ENCODE measurements at regions not wholly inside any gene's neighbourhood (a gene's known extent, or its start where the extent isn't known, plus 50 kb on each side); places are given as distances from the start of the nearest gene placed in this dataset.

DNA sequence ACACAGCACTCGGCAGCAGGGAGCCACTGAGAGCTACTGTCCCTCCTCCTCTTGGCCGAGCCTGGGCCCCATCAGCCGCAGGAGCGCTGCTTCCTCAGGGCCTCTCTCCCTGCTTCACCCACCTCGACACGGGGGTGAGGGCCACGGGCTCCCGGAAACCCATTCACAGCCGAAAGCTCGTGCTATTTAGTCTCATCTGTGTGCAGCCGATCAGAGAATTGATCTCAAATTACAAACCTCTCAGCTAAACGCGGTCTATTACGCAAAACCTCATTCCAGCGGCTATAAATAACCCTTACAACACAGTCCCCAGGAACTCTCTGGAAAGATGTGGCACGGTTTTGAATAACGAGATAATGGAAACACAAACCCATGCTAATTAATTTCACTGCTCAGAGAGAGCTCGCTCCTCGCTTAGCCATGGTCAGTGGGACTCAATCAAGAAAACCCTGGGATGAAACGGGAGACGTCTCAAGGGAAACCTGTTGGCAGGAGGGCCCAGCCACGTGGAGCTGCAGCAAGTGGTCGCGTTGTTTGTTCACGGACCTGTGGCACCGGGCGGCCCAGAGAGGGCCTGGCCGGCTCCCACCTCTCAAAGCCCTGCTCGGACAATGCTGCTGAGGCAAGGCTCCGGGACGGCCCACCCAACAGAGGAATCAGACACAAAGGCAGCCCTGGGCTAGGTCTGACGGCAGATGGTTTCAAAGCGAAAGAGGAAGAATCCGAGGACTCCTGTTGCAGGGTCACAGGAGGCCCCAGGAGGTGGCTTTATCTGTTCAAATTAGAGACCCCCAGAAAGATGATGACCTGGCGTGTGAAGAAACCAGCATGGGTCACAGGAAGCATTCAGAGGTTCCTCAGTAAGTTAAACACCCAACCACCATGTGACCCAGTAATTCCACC is 210.5 kb downstream of the CTTN start:
- no peak for DNase-seq (ENCODE audit: low read depth)

DNA sequence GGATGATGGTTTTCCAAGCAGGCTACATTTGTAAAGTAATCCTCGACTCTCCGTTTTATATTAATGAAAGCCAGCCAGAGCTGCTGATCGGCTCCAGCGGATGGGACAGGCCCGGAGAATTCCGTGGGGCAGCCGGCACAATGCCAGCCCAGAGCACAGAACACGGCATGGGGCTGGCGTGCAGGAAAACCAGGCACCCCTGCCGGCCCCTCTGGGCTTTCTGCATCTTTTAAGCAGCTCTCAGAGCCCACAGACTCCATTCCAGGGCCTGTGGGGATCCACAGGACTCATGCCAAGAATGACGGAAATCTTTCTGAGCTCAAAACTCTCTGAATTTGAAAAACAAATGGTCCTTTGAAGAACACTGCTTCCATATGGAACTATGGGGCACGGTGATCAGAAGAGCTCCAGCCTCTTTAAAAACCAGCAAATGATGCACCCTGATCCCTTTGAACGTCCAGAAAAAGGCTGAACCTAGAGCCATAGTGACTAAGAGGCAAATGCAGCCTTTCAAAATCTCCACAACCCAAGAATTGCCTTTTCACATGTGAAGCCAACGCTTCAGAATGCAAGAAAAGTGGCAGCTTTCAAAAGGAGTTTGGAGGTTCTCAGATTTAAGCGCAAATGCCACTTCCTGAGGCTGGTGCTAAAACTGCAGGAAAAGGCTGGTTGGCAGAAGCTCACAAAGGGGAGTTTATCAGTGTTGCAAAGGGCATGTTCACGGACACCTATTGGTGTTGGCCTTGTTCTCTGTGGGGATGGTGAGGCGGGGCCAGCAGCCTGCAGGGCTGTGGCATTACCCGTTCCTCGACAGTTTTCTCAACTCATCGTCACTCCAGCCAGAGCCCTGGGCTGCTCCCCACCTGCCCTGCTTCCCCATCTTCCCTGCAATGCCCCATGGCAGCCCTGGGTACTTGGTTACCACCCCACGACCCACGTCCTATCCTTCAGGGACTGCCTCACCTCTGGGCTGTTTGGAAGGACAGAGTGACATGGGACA is 212.5 kb downstream of the CTTN start:
- DNase-seq (ENCODE audit: low read depth), result no peak

DNA sequence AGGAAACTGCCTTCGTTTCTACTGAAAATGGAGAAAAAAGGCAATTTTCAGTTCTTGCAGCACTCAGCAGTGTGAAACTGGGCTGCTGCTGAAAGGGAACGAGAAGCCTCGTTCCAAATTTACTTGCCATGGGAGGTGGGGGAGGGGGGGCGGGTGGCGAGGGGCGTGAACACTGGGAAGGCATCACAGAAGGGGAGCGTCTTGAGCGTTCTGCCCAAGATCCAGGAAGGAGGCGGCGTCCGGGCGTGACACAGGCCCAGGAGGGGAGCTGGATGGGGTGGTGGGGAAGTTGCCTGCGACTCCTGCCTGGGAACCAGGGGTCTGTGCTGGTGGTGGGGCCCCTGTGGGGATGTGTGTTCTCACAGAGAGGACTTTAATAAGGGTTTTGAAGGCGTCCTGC is 213.5 kb downstream of the CTTN start:
- DNase-seq (ENCODE audit: low read depth), result no peak

DNA sequence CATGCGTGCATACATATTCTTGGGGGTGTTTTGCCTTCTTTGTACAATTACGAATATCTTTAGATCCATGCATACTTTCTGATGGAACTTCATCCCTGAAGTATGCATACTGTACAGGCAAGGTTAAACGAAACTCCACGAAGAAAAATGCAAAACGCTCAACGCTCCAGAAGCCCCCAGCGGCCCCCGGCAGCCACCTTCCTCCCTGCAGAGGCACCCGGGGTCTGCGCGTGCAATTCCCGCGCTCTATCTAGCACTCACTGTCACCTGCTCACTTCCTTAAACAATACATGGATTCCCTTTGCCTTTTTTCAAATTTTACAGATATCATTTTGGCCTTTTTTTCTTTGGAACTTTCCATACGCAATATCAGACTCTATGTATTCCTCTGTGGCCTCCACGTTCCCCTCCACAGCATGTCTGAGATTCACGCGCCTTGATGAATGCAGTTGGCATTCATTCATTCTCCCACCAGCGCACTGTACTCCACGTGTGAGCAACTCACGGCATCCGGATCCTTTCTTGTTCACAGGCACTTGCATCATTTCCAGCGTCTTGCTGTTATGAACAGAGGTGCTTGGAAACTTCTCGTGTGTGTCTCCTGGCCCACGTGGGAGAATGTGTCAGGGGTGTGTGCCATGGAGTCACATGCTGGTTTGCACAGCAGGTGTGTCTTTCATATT is 214.3 kb downstream of the CTTN start:
- no peak for DNase-seq (ENCODE audit: low read depth)

DNA sequence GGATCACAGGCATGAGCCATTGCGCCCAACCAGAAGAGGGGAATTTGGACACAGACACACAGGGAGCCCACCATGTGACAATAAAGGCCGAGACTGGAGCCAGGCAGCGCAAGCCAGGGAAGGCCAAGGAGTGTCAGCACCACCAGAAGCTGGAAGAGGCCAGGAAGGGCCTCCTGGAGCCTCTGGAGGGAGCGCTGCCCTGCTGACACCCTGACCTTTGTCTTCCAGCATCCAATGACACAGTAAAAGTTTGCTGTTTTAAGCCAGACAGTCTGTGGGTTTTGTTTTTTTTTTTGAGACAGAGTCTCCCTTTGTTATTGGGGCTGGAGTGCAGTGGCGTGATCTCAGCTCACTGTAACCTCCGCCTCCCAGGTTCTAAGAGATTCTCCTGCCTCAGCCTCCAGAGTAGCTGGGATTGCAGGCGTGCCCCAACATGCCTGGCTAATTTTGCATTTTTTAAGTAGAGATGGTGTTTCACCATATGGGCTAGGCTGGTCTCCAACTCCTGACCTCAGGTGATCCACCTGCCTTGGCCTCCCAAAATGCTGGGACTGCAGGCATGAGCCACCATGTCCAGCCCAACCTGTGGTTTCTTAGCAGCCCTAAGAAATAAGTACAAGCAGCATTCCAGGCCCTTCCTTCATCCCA is 215.8 kb downstream of the CTTN start:
- DNase-seq (ENCODE audit: low read depth), result no peak

DNA sequence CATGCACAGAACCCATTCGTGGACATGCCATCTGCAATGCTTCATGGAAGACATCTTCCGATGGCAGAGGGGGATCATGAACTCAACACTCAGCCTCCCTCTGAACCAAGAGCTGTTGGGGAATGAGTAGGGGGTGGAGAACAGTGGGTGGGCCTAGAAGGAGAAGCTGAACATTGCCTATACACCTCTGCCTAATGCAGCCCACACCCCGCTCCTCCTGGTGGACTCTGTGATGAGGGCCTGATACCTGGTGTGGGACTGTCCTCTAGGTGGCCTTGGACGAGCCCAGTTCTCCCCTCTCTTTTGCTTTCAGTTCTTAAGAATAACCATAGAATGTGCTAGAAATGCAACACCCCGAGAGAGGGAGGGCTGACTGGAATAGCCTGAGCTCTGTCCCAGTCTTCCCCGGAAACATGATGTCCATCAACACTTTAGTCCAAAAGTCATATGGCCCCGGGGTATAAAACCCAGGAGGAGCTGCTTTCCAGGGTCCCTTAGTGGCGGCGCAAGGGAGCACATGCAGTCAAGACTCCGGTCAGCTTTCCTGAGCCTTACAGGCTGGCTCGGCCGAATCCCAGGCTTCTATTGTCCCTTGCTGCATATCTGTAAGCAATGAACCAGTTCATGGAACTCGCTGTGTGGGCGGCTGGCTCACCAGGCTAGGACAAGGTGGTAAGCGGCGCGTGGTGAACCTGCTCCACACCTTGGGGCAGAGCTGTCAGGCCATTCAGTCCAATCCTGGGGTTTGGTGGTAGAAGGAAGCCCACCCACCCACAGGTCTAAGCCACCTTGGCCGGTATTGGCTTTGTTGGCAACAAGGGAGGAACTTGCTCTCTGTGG is 216.9 kb downstream of the CTTN start:
- DNase-seq (ENCODE audit: low read depth), result no peak

DNA sequence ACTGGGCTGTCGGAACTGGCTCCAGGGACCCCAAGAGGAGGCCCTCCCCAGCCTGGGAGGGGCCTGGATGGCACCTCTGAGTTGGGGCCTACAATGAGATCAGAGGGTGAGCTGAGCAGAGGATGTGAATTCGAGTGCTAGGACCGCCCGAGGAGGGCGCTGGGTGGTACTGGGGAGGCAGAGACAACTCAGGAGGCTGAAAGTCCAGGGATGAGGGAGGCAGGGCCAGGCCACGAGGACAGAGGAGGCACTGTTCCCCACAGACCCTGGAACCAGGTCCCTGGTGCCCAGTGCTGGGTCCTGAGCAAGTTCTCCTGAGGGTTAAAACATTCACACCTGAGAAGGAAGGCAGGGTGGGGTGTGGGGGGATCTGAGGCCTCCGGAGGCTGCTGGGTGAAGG is 218.0 kb downstream of the CTTN start:
- no peak for DNase-seq (ENCODE audit: low read depth)

DNA sequence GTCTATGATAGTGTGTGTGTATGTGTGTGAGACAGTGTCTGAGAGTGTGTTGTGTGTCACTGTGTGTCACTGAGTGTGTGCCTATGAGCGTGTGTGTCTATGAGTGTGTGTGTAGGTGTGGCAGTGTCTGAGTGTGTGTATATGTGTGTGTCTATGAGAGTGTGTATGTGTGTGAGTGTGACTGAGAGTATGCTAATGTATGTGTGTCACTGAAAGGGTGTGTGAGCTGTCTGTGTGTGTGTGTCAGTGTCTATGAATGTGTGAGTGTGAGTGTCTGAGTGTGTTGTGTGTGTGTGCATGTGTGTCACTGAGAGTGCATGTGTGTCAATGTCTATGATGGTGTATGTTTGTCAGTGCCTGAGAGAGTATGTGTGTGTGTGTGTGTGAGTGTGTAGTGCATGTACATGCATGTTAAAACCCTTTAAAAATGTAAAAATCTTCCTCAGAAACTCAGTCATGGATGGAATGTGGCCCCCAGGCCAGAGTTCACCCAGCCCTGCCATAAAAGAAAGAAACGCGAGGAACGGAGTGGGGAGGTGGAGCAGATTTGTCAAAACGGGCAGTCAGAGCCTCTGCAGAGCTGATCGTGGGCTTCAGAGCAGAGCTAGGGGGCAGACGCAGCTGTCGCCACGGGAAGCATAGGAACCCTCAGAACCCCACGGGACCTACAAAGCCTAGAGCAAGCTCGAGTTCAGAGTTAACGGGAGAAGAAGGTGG is 218.8 kb downstream of the CTTN start:
- no peak for DNase-seq (ENCODE audit: low read depth)

DNA sequence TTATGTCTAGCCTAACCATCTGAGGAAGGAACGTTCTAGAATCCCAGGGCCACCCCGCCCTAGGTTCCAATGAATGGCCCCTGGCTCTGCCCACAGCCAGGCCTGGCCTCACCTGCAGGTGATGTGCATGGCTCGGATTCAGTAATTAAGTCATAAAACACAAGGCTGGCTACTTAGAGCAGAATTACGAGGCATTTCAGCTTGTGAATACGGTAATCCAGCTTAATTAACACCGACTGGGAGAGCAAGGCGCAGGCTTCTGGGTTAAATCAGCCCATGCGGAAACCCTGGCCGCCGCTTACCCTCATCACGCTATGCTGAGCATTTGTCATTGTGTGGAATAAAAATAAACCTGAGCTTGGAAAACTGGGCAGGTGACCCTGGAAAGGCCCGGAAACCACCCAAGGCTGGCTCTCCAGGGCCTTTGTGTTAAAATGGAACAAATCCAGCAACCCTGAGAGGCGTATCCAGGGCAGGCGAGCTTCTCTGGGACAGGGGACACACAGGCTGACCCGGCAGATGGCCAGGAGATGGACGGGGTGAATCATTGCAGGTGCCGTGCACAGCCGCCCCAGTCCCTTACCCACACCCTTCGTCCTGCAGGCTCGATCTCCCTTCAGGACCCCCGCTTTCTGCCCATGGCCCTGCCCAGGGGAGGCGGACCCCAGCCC is 220.2 kb downstream of the CTTN start:
- DNase-seq (ENCODE audit: low read depth), result no peak

DNA sequence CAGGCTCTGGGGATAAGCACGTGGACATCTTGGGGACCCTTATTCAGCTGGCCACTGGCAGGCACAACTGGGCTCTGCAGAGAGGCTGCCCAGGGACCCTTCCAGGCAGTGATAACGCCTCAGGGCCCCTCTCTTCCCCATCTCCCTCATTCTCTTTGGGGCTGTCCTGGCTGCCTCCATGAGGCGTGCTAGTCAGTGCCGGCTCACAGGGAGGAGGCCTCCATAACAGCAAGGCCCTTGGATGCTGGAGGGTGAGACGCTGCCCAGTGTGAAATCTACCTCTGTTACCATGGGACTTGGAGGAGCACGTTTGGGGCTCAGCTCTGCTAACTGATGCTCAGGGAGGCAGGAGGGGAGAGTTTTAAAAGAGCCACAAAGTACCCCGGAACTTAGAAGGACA is 221.3 kb downstream of the CTTN start:
- DNase-seq (ENCODE audit: low read depth), result no peak

DNA sequence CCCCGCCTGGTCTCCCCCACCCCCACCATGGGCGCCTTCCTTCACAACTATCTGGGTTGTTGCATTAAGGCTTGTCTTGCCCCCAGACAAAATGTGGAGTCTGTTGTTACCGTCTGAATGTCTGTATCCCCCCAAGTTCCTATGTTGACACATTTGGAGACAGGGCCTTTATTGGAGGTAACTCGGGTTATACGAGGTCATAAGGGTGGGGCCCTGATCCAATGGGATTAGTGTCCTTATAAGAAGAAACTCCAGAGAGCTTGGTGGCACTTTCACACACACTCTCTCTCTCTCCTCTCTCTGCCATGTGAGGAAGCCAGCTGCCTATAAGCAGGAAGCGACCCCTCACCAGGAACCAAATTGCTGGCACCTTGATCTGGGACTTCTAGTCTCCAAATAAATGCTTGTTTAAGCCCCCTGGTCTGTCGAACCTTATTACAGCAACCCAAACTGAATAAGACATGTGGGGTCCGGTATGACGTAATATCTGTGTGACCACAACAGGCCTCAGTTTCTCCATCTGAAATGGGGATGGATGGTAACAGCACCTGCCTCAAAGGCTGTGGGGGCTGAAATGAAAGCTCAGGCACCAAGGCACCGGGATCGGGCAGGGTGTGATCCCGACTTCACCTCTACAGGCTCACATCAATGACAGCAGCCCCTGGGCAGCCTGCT is 222.3 kb downstream of the CTTN start:
- DNase-seq (ENCODE audit: low read depth), result no peak

DNA sequence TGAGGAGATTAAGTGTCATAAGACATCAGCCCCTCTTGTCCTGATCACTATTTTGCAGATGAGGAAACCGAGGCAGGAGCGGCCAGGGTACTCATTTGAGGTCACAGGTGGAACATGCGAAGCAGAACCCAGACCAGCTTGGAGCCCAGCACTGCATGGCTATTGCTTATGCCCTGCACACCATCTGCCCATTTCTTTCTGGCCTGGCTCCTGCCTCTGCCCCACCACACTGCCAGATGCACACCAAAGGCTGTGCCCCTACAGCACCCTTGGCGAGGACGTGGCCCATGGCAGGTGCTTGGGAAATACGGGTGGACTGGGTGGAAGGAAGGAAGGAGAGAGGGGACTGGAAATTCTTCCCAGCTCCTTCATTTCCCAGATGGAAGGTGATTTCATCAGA is 222.9 kb downstream of the CTTN start:
- no peak for DNase-seq (ENCODE audit: low read depth)

DNA sequence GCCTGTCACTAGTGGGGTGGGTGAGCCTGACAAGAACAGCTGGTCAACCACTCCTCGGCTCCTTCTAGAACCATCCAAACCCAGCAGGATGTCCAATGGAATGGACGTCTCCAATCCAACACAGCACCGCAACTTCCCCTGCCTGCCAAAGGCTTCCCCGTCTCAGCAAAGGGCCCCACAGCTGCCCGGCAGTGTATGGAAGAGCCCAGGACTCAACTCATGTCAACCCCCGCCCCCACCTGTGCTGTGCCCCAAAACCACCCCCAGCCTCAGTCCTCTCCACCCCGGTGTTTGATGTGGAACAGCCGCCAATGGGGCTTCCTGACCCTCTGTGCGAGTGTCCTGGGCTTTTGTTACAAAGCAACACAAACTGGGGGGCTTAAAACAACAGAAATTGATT is 223.8 kb downstream of the CTTN start:
- no peak for DNase-seq (ENCODE audit: low read depth)

DNA sequence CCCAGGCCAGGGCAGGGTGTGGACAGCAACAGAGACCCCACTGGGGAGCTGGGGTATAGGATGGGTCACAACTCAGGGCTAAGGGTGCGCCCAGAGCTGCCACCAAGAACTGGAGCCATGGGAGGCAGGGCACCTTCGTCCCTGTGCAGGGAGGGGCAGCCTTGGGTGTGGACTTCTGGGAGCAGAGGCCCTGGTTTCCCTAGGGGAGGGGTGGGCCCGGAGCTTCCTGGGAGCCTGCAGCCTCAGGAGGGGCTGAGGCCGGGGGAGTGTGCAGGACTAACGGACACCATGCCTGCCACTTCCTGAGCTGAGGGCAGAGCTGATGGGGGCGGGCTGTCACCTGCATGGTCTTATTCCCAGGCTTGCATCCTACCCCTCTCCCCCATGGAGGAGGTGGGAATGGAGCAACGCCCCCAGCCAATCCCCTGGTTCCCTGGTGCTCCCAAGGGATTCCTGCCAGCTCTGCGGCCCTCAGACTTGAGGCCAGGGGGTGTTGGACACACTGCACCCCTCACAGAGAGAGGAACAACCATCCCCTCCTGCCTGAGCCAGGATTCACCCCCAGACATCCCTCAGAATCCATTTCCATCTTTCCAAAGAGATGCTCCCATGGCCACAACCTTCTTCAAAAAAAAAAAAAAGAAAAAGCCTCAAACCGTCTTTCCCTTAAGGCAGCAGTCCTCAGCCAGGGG is 225.7 kb downstream of the CTTN start:
- no peak for DNase-seq (ENCODE audit: low read depth)

DNA sequence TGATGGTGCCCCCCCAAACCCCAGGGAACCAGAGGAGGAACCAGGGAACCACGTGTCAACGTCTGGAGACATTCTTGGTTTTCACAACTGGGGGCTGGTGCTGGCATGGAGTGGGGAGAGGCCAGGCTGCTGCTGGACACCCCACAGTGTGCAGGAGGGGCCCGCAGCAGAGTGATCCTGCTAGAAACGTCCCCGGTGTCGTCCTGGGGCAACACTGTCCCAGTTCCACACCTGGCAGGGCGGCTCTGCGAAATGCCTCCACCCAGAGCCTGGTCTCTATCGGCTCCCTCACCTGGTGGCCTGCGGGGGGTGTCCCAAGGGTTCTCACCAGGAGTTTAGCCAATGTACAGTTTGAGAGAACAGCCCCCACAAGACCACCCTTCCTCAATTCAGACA is 226.3 kb downstream of the CTTN start:
- DNase-seq (ENCODE audit: low read depth), result no peak

DNA sequence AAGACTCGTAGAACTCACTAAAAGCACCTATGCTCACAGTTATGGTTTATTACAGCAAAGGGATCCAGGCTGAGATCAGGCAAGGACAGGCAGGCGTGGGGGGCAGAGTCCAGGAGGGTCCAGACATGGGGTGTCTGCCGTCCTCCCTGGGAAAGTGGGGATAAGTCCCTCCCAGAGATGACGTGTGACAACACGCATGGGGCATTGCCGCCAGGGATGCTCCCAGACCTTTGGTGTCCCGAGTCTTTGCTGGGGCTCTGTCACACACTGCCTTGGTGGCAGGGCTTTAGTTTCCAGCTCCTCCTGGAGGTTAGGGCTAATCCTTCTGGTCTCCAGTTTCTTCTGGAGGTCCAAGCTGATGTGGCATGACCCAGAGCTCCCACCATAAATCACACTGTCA is 226.7 kb downstream of the CTTN start:
- no peak for DNase-seq (ENCODE audit: low read depth)

DNA sequence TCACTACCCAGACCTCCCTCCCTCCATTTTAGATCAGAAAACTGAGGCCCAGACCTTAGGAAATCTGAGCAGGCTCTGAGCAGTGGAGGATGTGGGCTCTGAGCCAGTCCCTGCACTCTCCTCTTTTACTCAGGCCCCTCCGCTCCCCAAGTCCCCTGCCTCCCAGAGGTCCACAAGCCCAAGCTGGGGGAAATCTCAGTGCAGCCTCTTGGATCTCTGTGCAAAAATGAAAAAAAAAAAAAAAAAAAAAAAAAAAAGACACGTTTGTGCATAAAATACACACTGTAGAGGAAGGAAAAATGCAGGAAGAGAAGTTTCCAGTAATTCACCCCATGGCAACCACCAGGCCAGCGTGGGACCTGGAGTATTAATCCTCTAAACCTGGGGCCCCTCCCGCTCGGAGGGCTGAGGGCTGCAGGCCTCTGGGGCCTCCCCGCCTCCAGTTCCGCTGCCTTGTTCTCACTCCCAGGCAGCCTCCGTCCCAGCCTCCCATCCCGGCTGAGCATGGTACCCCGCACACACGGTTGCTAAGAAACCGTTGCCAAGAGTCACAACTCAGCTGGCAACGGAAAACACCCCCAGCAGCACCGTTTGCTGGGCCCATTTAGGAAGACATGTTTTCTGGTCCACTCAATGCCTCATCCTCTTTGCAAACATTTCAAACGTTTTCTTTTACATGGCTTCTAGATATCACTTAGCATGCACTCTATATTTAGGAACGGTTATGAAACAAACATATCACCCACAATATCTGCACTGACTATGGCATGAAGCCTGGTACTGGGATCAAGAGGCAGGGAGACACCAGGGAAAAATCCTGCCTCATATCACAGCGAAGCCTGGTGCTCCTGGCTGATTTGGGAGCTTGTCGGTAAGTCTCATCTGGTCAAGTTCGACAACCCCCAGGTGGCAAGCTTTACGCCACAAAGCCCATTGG is 227.5 kb downstream of the CTTN start:
- DNase-seq (ENCODE audit: low read depth), result no peak
